Medulla oblongata (tissue), 1 donor: ENCODE measurements at regions not wholly inside any gene's neighbourhood (a gene's known extent, or its start where the extent isn't known, plus 50 kb on each side); places are given as distances from the start of the nearest gene placed in this dataset.

Source experiments
- DNase-seq: peaks from one replicate; pipeline ENCODE4 v3.0.0-alpha.2; 2015; ENCODE audit errors: extremely low spot score

GRCh38 chr2:111638274-111638877, 245.6 kb downstream of the ANAPC1 start:
- DNase-seq = no peak

- no peak for DNase-seq
Observed at GRCh38 chr2:111640480-111640879, 243.5 kb downstream of the ANAPC1 start.

- no peak for DNase-seq
Observed at GRCh38 chr2:111642586-111643327, 241.2 kb downstream of the ANAPC1 start.

GRCh38 chr2:111643759-111644158, 240.2 kb downstream of the ANAPC1 start:
- DNase-seq = no peak

- DNase-seq = no peak
Observed at GRCh38 chr2:111647359-111647758, 236.6 kb downstream of the ANAPC1 start.

GRCh38 chr2:111652038-111652437, 232.0 kb downstream of the ANAPC1 start:
- DNase-seq = no peak

- no peak for DNase-seq
Observed at GRCh38 chr2:111652681-111653080, 231.3 kb downstream of the ANAPC1 start.

- no peak for DNase-seq
Observed at GRCh38 chr2:111653103-111653624, 230.8 kb downstream of the ANAPC1 start.

GRCh38 chr2:111653913-111654312, 230.1 kb downstream of the ANAPC1 start:
- no peak for DNase-seq

- DNase-seq = no peak
Observed at GRCh38 chr2:111654829-111655228, 229.2 kb downstream of the ANAPC1 start.

GRCh38 chr2:111656436-111656835, 227.6 kb downstream of the ANAPC1 start:
- no peak for DNase-seq

GRCh38 chr2:111656894-111657293, 227.1 kb downstream of the ANAPC1 start:
- no peak for DNase-seq

GRCh38 chr2:111657351-111657975, 226.5 kb downstream of the ANAPC1 start:
- no peak for DNase-seq

- DNase-seq = no peak
Observed at GRCh38 chr2:111659361-111660333, 224.3 kb downstream of the ANAPC1 start.

GRCh38 chr2:111660811-111661210, 223.2 kb downstream of the ANAPC1 start:
- no peak for DNase-seq

GRCh38 chr2:111661286-111661940, 222.6 kb downstream of the ANAPC1 start:
- no peak for DNase-seq

- no peak for DNase-seq
Observed at GRCh38 chr2:111662039-111662770, 221.8 kb downstream of the ANAPC1 start.

GRCh38 chr2:111662771-111663470, 221.1 kb downstream of the ANAPC1 start:
- DNase-seq = no peak

GRCh38 chr2:111663471-111664274, 220.3 kb downstream of the ANAPC1 start:
- no peak for DNase-seq
